NCI-H2171 (cell line): ENCODE measurements at regions not wholly inside any gene's neighbourhood (a gene's known extent, or its start where the extent isn't known, plus 50 kb on each side); places are given as distances from the start of the nearest gene placed in this dataset.
"Not testable (repeated sequence)": the region's sequence is repeated elsewhere in the genome, so short reads cannot be mapped to it uniquely, and the experiment has no call there.

Source experiments
- DNase-seq: peaks from one replicate; lab custom pipeline; 2025; lab: John Stamatoyannopoulos, UW

GRCh38 chr13:62512194-62513141, 1096.8 kb upstream of the PCDH20 start:
- DNase-seq: no peak

- no peak for DNase-seq
Measured at GRCh38 chr13:62510906-62511655, 1095.4 kb upstream of the PCDH20 start.

- DNase-seq: no peak
Measured at GRCh38 chr13:62502588-62502987, 1086.9 kb upstream of the PCDH20 start.

- no peak for DNase-seq
Measured at GRCh38 chr13:62489731-62490130, 1074.1 kb upstream of the PCDH20 start.

DNA sequence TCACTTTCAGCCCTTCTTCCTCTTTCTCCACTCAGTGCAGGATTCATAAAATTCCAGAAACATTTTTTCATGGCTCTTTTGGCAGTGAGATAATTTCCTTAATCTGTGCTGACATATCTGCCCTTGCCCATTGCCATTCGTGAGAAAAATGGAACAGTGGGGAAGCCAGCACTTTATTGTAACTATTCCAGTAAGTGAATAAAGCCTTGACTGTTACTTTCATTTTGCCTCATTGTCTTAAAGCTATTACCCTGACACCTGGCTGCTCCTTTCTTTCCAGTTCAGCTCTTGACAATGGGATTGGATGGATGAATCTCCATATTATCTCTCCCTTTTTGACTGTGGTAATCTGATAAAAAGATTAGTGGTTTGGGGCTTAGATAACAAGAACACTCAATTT, 1068.1 kb upstream of the PCDH20 start:
- DNase-seq: no peak

- DNase-seq: no peak
Measured at GRCh38 chr13:62482351-62482750, 1066.7 kb upstream of the PCDH20 start.

DNA sequence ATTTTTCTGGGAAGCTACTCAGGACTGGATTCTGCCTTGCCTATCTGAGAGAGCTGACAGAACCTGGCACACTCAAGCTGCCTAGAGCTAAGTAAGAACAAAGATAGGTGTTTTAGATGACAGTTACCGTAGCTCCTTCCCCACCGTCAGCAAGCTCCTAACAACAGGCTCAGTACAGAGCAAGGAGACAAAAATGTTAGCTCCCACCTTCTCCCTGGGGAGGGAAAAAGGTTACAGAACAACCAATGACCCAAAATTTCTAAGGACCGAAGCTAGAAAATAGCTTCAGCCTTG, 1058.2 kb upstream of the PCDH20 start:
- no peak for DNase-seq

DNA sequence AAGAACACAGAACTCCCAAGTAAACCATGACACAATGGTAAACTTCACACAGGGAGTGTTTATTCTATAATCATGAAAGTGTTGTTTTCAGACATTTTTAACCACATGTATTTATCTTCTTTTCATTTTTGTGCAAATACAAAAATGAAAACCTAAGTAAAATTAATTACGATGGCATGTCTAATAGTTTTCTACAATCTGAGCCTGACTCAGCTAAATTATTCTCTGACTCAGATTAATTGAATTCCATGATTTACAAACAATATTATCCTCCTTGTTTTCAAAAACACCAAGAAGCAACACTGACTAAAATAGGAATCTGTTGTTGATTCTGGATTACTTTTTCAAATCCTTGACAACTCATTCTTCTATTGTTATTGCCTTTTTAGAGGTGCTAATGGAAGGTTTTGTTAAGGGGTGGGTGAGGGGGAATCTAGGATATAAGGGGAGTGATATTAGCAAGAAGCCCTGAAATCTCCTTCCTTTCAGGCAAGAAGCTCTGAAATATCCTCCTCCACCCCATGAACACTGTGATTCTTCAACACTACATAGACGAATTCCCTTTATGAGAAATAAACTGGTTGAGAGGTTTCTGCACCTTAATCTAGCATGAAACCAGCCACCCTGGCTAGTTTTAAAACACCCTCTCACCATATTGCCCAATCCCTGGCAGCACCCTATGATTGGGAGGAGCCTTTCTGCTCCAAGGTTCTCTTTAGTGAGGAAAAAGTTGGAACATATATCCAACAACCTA, 1057.7 kb upstream of the PCDH20 start:
- no peak for DNase-seq

- DNase-seq: no peak
Measured at GRCh38 chr13:62453761-62454160, 1038.1 kb upstream of the PCDH20 start.

- no peak for DNase-seq
Measured at GRCh38 chr13:62450759-62451158, 1035.1 kb upstream of the PCDH20 start.

- DNase-seq: not testable (repeated sequence)
Measured at GRCh38 chr13:62447771-62448382, 1032.2 kb upstream of the PCDH20 start.

DNA sequence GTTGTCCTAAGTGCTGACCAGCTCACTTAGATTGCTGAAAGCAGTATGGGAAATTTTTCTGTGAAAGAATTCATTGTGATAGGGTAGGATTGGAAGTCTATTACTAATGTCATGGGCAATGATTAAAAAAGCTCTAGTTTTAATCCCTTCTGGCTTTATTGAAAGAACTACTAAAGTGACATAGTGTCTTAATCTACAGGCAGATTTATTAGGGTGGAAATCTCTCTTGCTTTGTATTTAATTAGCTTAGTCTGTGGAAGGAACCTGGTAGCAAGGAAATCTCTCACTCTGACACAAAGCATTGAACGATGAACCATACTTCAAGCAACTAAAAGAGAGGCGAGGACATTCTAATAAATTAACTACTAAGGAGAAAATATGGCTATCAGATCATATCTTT, 1029.2 kb upstream of the PCDH20 start:
- no peak for DNase-seq

DNA sequence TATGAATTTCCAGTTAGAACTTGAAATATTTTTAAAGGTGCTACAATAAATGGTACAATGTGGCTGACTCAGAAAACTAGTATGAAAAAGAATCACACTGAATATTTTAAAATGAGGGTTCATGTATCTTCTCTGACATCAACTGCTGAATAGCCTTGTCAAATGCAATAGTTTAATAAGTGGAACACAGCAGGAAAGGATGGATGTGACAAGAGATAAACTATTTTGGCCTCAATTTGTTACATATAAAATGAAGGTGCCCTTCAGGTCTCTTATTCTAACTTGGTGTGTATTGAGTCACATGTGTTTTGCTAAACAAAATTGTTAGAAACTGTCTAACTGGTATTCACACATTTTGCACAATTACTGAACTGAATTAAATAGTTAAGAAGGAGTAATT, 1018.4 kb upstream of the PCDH20 start:
- no peak for DNase-seq

GRCh38 chr13:62433660-62434059, 1018.0 kb upstream of the PCDH20 start:
- DNase-seq: no peak

DNA sequence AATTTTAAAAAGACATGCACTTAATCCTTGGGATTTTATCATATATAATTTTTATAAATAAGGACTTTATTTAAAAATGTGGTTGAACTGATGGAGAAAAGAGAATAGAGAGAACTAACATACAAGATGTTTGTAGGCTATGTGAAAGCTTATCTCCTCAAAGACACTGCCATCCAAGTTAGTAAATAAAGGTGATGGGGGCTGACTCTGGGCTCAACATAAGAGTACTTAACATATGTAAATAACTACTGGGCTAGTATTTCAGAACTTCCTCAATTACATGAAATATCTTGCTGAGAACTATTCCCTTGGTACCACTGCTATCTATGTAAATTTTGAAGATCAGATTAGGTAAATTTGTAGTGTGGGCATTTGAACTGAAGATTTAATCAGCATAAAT, 1017.3 kb upstream of the PCDH20 start:
- no peak for DNase-seq

DNA sequence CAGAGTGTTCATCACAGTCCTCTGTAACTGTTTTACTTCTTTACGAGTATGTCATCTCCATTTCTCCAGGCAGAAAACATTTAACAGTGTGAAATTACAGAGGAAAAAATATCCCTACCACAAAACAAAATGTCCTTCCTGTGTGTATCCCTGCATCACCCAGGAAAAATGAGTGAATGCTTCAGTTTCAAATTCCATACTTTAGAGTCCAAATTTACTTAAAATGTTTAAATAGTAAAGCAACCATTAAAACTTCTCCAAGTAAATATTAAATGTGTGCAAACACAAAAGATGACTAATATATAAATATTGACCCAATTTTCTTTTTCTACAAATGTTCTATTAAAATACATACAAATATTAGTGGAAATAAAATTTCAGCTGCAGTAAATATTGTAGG, 1016.6 kb upstream of the PCDH20 start:
- DNase-seq: no peak

DNA sequence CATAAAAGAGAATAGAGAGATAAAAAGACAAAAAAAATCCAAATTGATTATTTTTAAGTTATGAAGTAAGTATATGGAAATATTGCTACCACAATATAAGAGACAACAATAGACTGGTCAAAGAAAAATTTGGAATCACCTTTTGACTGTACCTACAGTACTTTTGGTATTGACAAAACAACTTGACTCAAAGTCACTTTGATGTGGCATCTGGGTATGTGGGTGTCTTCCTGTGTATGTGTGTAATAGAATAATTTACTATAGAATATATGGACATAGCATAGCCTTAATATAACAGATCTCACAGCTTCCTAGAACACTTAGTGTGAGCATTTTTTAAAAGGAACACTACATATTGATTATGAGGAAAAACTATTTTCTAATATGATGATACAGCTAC, 1016.2 kb upstream of the PCDH20 start:
- DNase-seq: no peak

DNA sequence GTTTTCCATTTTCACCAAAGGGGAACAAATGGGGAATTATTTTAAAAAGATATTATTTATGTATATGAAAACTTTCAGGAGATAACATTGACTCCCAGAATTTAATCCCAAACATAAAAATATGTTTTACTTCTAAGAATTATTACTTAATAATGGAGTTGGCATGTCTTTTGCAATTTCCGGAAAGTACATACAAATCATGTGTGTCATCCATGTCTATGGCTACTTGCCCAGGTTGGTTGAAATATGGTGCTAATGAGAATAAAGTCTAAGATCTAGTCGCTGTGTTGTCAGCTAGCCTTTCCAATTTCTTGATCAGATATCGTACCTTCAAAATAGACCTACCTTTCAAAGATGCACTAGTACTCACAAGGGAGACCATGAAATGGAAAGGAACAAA, 1003.2 kb upstream of the PCDH20 start:
- DNase-seq: no peak

DNA sequence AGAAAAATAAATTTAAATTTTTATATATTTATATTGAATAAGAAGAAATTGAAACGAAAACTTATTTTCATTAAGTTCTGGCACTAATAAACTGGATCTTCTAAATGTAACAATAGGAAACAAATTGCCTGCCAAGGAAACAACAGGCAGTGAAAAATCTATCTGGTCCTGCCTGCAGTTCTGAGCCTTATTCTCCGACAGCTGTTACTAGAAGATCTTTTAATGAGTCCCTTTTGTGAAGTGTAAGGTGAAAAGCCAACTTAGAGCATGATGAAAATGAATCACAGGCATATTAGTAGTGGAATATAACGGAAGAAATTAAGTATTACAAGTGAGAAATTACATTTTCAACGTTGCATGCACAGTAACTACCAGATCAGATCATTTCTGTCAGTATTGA, 1002.7 kb upstream of the PCDH20 start:
- no peak for DNase-seq

GRCh38 chr13:62407871-62408270, 992.2 kb upstream of the PCDH20 start:
- DNase-seq: no peak

DNA sequence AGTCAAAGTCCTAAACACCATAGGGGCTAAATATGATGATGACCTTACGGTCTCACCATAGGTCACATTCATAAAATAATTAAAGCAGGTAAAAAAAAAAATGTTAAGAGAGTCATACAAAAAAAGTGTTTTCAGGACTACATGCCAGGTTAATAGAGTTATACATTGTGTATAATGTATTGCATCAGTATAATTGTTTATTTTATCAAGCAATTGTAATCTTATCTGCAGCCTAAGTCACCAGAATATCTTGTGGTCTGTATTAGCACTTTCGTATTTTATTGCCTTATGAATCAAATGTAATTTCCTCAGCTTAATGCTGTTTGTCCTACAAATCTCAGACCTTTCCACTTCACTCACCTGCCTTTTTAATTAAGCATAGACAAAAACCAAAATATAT, 972.9 kb upstream of the PCDH20 start:
- no peak for DNase-seq

- no peak for DNase-seq
Measured at GRCh38 chr13:62387647-62388046, 972.0 kb upstream of the PCDH20 start.
